MG63 (cell line): ENCODE measurements at regions not wholly inside any gene's neighbourhood (a gene's known extent, or its start where the extent isn't known, plus 50 kb on each side); places are given as distances from the start of the nearest gene placed in this dataset.

ENCODE experiments used
- DNase-seq: peaks from one replicate; pipeline ENCODE4 v3.0.0-alpha.2; 2020
- H3K27me3 ChIP-seq: fragments of 250-450 bp; sonication (Bioruptor Pico); 2 replicates; pipeline ENCODE4 v1.5.1; 2020; ENCODE audit warnings: mild to moderate bottlenecking, moderate library complexity
- H3K36me3 ChIP-seq: fragments of 250-450 bp; sonication (Bioruptor Pico); 2 replicates; pipeline ENCODE4 v1.5.1; 2020; ENCODE audit warnings: mild to moderate bottlenecking, moderate library complexity
- H3K4me3 ChIP-seq: fragments of 250-450 bp; sonication (Bioruptor Pico); 2 replicates; pipeline ENCODE4 v1.5.1; 2020; ENCODE audit warnings: mild to moderate bottlenecking, moderate library complexity
- H3K9me3 ChIP-seq: fragments of 250-450 bp; sonication (Bioruptor Pico); 2 replicates; pipeline ENCODE4 v1.5.1; 2020; ENCODE audit warnings: mild to moderate bottlenecking, moderate library complexity

GRCh38 chr6:4460586-4461475, 315.4 kb upstream of the CDYL start:
- Histone ChIP-seq H3K36me3 (no peaks in the 10 kb centered on the region), H3K9me3 (no peaks in the 10 kb centered on the region), H3K27me3 (no peaks in the 10 kb centered on the region), H3K4me3 (no peak overlapping the region)
- no peak for DNase-seq

- Histone ChIP-seq H3K9me3 (no peaks in the 10 kb centered on the region; the same call in 1 of the 2 replicates), H3K4me3 (no peak overlapping the region), H3K27me3 (no peaks in the 10 kb centered on the region), H3K36me3 (no peaks in the 10 kb centered on the region)
- DNase-seq, result no peak
Observed at GRCh38 chr6:4459996-4460395, 316.2 kb upstream of the CDYL start.

GRCh38 chr6:4459032-4459431, 317.2 kb upstream of the CDYL start:
- Histone ChIP-seq H3K4me3 (no peak overlapping the region), H3K36me3 (no peaks in the 10 kb centered on the region), H3K9me3 (no peaks in the 10 kb centered on the region; the same call in 1 of the 2 replicates), H3K27me3 (no peaks in the 10 kb centered on the region)
- DNase-seq, result peak; percentile 52

GRCh38 chr6:4451718-4452117, 316.3 kb upstream of the ECI2 start:
- Histone ChIP-seq H3K27me3 (no peaks in the 10 kb centered on the region), H3K9me3 (no peaks in the 10 kb centered on the region; the same call in 1 of the 2 replicates), H3K36me3 (no peaks in the 10 kb centered on the region), H3K4me3 (no peak overlapping the region)
- no peak for DNase-seq

- no peaks in the 10 kb centered on the region for H3K36me3 ChIP-seq
- no peak for DNase-seq
- H3K27me3 ChIP-seq, result no peaks in the 10 kb centered on the region
- no peak overlapping the region for H3K4me3 ChIP-seq
- no peaks in the 10 kb centered on the region; the same call in 1 of the 2 replicates for H3K9me3 ChIP-seq
Observed at GRCh38 chr6:4451081-4451480, 315.7 kb upstream of the ECI2 start.

- Histone ChIP-seq H3K4me3 (no peak overlapping the region), H3K36me3 (no peaks in the 10 kb centered on the region), H3K9me3 (no peaks in the 10 kb centered on the region; the same call in 1 of the 2 replicates), H3K27me3 (no peaks in the 10 kb centered on the region)
- DNase-seq, result no peak
Observed at GRCh38 chr6:4450237-4450636, 314.9 kb upstream of the ECI2 start.

- H3K9me3 ChIP-seq, result no peaks in the 10 kb centered on the region
- H3K36me3 ChIP-seq, result no peaks in the 10 kb centered on the region
- DNase-seq, result no peak
- no peaks in the 10 kb centered on the region for H3K27me3 ChIP-seq
- H3K4me3 ChIP-seq, result no peak overlapping the region
Observed at GRCh38 chr6:4449409-4449808, 314.0 kb upstream of the ECI2 start.

- no peaks in the 10 kb centered on the region for H3K36me3 ChIP-seq
- H3K4me3 ChIP-seq, result no peak overlapping the region
- no peaks in the 10 kb centered on the region for H3K27me3 ChIP-seq
- DNase-seq, result no peak
- no peaks in the 10 kb centered on the region for H3K9me3 ChIP-seq
Observed at GRCh38 chr6:4448841-4449240, 313.5 kb upstream of the ECI2 start.

- Histone ChIP-seq H3K4me3 (no peak overlapping the region), H3K27me3 (no peaks in the 10 kb centered on the region), H3K36me3 (no peaks in the 10 kb centered on the region), H3K9me3 (no peaks in the 10 kb centered on the region)
- DNase-seq, result no peak
Observed at GRCh38 chr6:4447639-4448330, 312.4 kb upstream of the ECI2 start.

- no peak for DNase-seq
- no peaks in the 10 kb centered on the region for H3K9me3 ChIP-seq
- no peaks in the 10 kb centered on the region for H3K27me3 ChIP-seq
- H3K36me3 ChIP-seq, result no peaks in the 10 kb centered on the region
- H3K4me3 ChIP-seq, result no peak overlapping the region
Observed at GRCh38 chr6:4446982-4447381, 311.6 kb upstream of the ECI2 start.

GRCh38 chr6:4441981-4442434, 306.6 kb upstream of the ECI2 start:
- Histone ChIP-seq H3K9me3 (no peaks in the 10 kb centered on the region), H3K4me3 (no peak overlapping the region), H3K27me3 (no peaks in the 10 kb centered on the region), H3K36me3 (no peaks in the 10 kb centered on the region)
- DNase-seq, result no peak

- H3K9me3 ChIP-seq, result no peaks in the 10 kb centered on the region
- H3K36me3 ChIP-seq, result no peaks in the 10 kb centered on the region
- H3K4me3 ChIP-seq, result no peak overlapping the region
- DNase-seq, result no peak
- no peaks in the 10 kb centered on the region for H3K27me3 ChIP-seq
Observed at GRCh38 chr6:4439159-4439558, 303.8 kb upstream of the ECI2 start.

- no peak for DNase-seq
- Histone ChIP-seq H3K4me3 (no peak overlapping the region), H3K9me3 (no peaks in the 10 kb centered on the region), H3K36me3 (no peaks in the 10 kb centered on the region), H3K27me3 (no peaks in the 10 kb centered on the region)
Observed at GRCh38 chr6:4437342-4437741, 302.0 kb upstream of the ECI2 start.

GRCh38 chr6:4435981-4436445, 300.6 kb upstream of the ECI2 start:
- Histone ChIP-seq H3K4me3 (no peak overlapping the region), H3K9me3 (no peaks in the 10 kb centered on the region), H3K36me3 (no peaks in the 10 kb centered on the region), H3K27me3 (no peaks in the 10 kb centered on the region)
- DNase-seq, result no peak

- H3K9me3 ChIP-seq, result no peaks in the 10 kb centered on the region
- H3K27me3 ChIP-seq, result no peaks in the 10 kb centered on the region
- no peak for DNase-seq
- no peaks in the 10 kb centered on the region for H3K36me3 ChIP-seq
- H3K4me3 ChIP-seq, result no peak overlapping the region
Observed at GRCh38 chr6:4434655-4435054, 299.3 kb upstream of the ECI2 start.

GRCh38 chr6:4433199-4433598, 297.8 kb upstream of the ECI2 start:
- H3K4me3 ChIP-seq, result no peak overlapping the region
- no peaks in the 10 kb centered on the region for H3K9me3 ChIP-seq
- no peaks in the 10 kb centered on the region for H3K27me3 ChIP-seq
- DNase-seq, result no peak
- H3K36me3 ChIP-seq, result no peaks in the 10 kb centered on the region

GRCh38 chr6:4426968-4427367, 291.6 kb upstream of the ECI2 start:
- Histone ChIP-seq H3K9me3 (no peaks in the 10 kb centered on the region), H3K36me3 (no peaks in the 10 kb centered on the region), H3K4me3 (no peak overlapping the region), H3K27me3 (no peaks in the 10 kb centered on the region)
- no peak for DNase-seq

- Histone ChIP-seq H3K4me3 (no peak overlapping the region), H3K36me3 (no peaks in the 10 kb centered on the region), H3K27me3 (no peaks in the 10 kb centered on the region), H3K9me3 (no peaks in the 10 kb centered on the region)
- DNase-seq, result no peak
Observed at GRCh38 chr6:4421837-4422236, 286.5 kb upstream of the ECI2 start.
